ENCODE measurements at regions not wholly inside any gene's neighbourhood (a gene's known extent, or its start where the extent isn't known, plus 50 kb on each side); places are given as distances from the start of the nearest gene placed in this dataset.
"Not testable (repeated sequence)": the region's sequence is repeated elsewhere in the genome, so short reads cannot be mapped to it uniquely, and the experiment has no call there.

DNA sequence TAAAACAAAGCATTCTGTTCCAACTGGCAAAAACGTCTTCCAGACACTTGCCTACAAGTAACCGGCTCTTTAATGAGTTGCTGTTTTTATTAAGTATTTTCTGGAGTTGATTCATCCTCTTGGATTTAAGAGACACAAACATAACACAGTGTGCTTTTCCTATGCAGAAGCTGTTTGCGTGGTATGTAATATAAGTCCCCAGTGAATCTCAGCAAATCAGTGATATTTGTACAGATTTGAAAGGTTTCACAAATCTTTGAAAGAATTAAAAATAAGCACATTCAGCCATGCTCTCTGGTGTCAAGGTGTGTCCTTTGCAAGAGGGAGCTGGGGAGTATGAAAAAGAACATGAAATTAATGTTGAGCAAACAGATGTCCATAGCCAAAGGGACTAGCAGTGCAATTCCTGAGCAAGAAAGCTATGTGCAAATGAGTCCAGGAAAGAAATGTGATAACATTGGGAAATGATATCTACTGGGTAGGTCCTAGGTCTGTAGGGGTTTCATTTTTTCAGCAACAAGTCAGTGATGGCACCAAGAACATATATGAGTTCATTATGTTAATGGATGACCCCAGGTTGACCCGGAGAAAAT lies 170.1 kb upstream of the PHACTR1 start:
- H3K36me3 Mint-ChIP-seq (ENCODE audit: low read depth, unreplicated experiment) = no peaks in the 10 kb centered on the region
- peak overlapping the region; percentile 57 for H3K4me2 ChIP-seq (ENCODE audit: low read length)
- H3K4me3 Mint-ChIP-seq (ENCODE audit: unreplicated experiment) = no peak overlapping the region

DNA sequence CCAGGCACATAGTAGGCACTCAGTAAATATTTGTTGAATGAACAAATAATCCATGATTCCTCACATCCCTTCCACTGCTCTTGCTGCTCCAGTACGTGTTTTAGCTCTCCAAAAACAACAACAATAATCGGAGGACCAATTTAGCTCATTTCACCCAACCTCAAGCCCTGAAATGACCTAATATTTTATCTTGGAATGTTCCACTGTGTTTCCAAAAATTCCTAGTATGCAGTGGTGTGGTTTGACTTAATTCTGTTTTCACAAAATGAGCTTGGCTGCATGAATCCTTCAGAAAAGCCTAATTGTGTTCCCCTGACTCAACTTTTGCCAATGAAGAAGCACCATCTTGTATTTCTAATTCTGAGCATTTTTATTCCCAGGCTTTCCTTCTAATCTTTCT lies 168.0 kb upstream of the PHACTR1 start:
- H3K9me3 Mint-ChIP-seq (ENCODE audit: unreplicated experiment) = peaks cover 6% of the 10 kb centered on the region
- no peaks in the 10 kb centered on the region for H4K20me1 ChIP-seq (ENCODE audit: insufficient read depth, low read length)
- H3K27ac ChIP-seq (ENCODE audit: low read depth, low read length) = peak overlapping the region; percentile 83
- H3K27ac Mint-ChIP-seq (ENCODE audit: unreplicated experiment) = no peak overlapping the region
- no peak overlapping the region for H3K9ac ChIP-seq (ENCODE audit: low read length)
- DNase-seq (ENCODE audit: low read depth) (peak; percentile 95), FAIRE-seq (peak; percentile 66)
- no peak overlapping the region for H3K4me3 ChIP-seq (ENCODE audit: insufficient read depth, low read depth, low read length)
- peaks cover 3% of the 10 kb centered on the region for H3K27me3 Mint-ChIP-seq (ENCODE audit: low read depth, unreplicated experiment)
- H3K4me1 Mint-ChIP-seq (ENCODE audit: low read depth, unreplicated experiment) = peaks cover 24% of the 10 kb centered on the region
- no peaks in the 10 kb centered on the region for H3K36me3 ChIP-seq (ENCODE audit: insufficient read depth, low read length)
- H2AFZ ChIP-seq (ENCODE audit: low read depth, low read length) = no peak overlapping the region
- no peaks in the 10 kb centered on the region for H3K36me3 Mint-ChIP-seq (ENCODE audit: low read depth, unreplicated experiment)
- no peaks in the 10 kb centered on the region for H3K9me3 ChIP-seq (ENCODE audit: insufficient read depth, low read depth, low read length)
- no peak overlapping the region for H3K4me3 Mint-ChIP-seq (ENCODE audit: unreplicated experiment)
- peak overlapping the region; percentile 15 for H3K4me2 ChIP-seq (ENCODE audit: low read length)
- no peaks in the 10 kb centered on the region for H3K79me2 ChIP-seq (ENCODE audit: insufficient read depth, low read length)
- peaks cover 22% of the 10 kb centered on the region for H3K4me1 ChIP-seq (ENCODE audit: insufficient read depth, low read length)
- TF ChIP-seq, protein P1, sequence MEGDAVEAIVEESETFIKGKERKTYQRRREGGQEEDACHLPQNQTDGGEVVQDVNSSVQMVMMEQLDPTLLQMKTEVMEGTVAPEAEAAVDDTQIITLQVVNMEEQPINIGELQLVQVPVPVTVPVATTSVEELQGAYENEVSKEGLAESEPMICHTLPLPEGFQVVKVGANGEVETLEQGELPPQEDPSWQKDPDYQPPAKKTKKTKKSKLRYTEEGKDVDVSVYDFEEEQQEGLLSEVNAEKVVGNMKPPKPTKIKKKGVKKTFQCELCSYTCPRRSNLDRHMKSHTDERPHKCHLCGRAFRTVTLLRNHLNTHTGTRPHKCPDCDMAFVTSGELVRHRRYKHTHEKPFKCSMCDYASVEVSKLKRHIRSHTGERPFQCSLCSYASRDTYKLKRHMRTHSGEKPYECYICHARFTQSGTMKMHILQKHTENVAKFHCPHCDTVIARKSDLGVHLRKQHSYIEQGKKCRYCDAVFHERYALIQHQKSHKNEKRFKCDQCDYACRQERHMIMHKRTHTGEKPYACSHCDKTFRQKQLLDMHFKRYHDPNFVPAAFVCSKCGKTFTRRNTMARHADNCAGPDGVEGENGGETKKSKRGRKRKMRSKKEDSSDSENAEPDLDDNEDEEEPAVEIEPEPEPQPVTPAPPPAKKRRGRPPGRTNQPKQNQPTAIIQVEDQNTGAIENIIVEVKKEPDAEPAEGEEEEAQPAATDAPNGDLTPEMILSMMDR (IDR thresholded peaks at IDR 0.05; ENCODE audit: insufficient read depth, low read depth, low read length) = no peak
- no peak for TF ChIP-seq EZH2 (IDR thresholded peaks at IDR 0.05; ENCODE audit: insufficient read depth, low read length)
- no peaks in the 10 kb centered on the region for H3K27me3 ChIP-seq (ENCODE audit: insufficient read depth, low read length)

More for the DNA sequence above, 170.1 kb upstream of the PHACTR1 start:
- Histone ChIP-seq H2AFZ (ENCODE audit: low read depth, low read length) (no peak overlapping the region), H4K20me1 (ENCODE audit: insufficient read depth, low read length) (no peaks in the 10 kb centered on the region), H3K27ac (ENCODE audit: low read depth, low read length) (peak overlapping the region; percentile 49), H3K9ac (ENCODE audit: low read length) (no peak overlapping the region), H3K4me1 (ENCODE audit: insufficient read depth, low read length) (peaks cover 22% of the 10 kb centered on the region), H3K27me3 (ENCODE audit: insufficient read depth, low read length) (no peaks in the 10 kb centered on the region), H3K79me2 (ENCODE audit: insufficient read depth, low read length) (no peaks in the 10 kb centered on the region), H3K36me3 (ENCODE audit: insufficient read depth, low read length) (no peaks in the 10 kb centered on the region), H3K9me3 (ENCODE audit: insufficient read depth, low read depth, low read length) (no peaks in the 10 kb centered on the region), H3K4me3 (ENCODE audit: insufficient read depth, low read depth, low read length) (no peak overlapping the region)
- FAIRE-seq (no peak), DNase-seq (ENCODE audit: low read depth) (peak; percentile 19)
- TF ChIP-seq, protein P1 (IDR thresholded peaks at IDR 0.05; ENCODE audit: insufficient read depth, low read depth, low read length) = no peak
- TF ChIP-seq EZH2 (IDR thresholded peaks at IDR 0.05; ENCODE audit: insufficient read depth, low read length) = no peak
- Mint-ChIP-seq H3K9me3 (ENCODE audit: unreplicated experiment) (peaks cover 5% of the 10 kb centered on the region), H3K4me1 (ENCODE audit: low read depth, unreplicated experiment) (peaks cover 24% of the 10 kb centered on the region), H3K27me3 (ENCODE audit: low read depth, unreplicated experiment) (no peaks in the 10 kb centered on the region), H3K27ac (ENCODE audit: unreplicated experiment) (no peak overlapping the region)

DNA sequence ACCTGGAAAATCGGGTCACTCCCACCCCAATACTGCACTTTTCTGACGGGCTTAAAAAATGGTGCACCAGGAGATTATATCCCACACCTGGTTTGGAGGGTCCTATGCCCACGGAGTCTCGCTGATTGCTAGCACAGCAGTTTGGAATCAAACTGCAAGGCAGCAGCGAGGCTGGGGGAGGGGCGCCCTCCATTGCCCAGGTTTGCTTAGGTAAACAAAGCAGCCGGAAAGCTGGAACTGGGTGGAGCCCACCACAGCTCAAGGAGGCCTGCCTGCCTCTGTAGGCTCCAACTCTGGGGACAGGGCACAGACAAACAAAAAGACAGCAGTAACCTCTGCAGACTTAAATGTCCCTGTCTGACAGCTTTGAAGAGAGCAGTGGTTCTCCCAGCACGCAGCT lies 167.1 kb upstream of the PHACTR1 start:
- H3K4me1 ChIP-seq (ENCODE audit: insufficient read depth, low read length) = peaks cover 22% of the 10 kb centered on the region
- H3K4me2 ChIP-seq (ENCODE audit: low read length); H3K27me3 Mint-ChIP-seq (ENCODE audit: low read depth, unreplicated experiment); H3K9me3 Mint-ChIP-seq (ENCODE audit: unreplicated experiment); H3K9ac ChIP-seq (ENCODE audit: low read length); H3K4me3 ChIP-seq (ENCODE audit: insufficient read depth, low read depth, low read length); H3K36me3 Mint-ChIP-seq (ENCODE audit: low read depth, unreplicated experiment); H3K27me3 ChIP-seq (ENCODE audit: insufficient read depth, low read length); H2AFZ ChIP-seq (ENCODE audit: low read depth, low read length); H3K27ac Mint-ChIP-seq (ENCODE audit: unreplicated experiment); FAIRE-seq; H3K27ac ChIP-seq (ENCODE audit: low read depth, low read length); DNase-seq (ENCODE audit: low read depth); H3K36me3 ChIP-seq (ENCODE audit: insufficient read depth, low read length); H4K20me1 ChIP-seq (ENCODE audit: insufficient read depth, low read length); H3K79me2 ChIP-seq (ENCODE audit: insufficient read depth, low read length); H3K9me3 ChIP-seq (ENCODE audit: insufficient read depth, low read depth, low read length); H3K4me3 Mint-ChIP-seq (ENCODE audit: unreplicated experiment): not testable (repeated sequence)
- peaks cover 22% of the 10 kb centered on the region for H3K4me1 Mint-ChIP-seq (ENCODE audit: low read depth, unreplicated experiment)

DNA sequence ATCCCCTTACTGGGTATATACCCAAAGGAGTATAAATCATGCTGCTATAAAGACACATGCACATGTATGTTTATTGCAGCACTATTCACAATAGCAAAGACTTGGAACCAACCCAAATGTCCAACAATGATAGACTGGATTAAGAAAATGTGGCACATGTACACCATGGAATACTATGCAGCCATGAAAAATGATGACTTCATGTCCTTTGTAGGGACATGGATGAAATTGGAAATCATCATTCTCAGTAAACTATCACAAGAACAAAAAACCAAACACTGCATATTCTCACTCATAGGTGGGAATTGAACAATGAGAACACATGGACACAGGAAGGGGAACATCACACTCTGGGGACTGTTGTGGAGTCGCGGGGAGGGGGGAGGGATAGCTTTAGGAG lies 161.7 kb upstream of the PHACTR1 start:
- H3K79me2 ChIP-seq (ENCODE audit: insufficient read depth, low read length); FAIRE-seq; H2AFZ ChIP-seq (ENCODE audit: low read depth, low read length); H3K9me3 ChIP-seq (ENCODE audit: insufficient read depth, low read depth, low read length); H3K27ac ChIP-seq (ENCODE audit: low read depth, low read length); H3K27me3 ChIP-seq (ENCODE audit: insufficient read depth, low read length); H3K4me3 Mint-ChIP-seq (ENCODE audit: unreplicated experiment); H3K27ac Mint-ChIP-seq (ENCODE audit: unreplicated experiment); H3K9me3 Mint-ChIP-seq (ENCODE audit: unreplicated experiment); H3K4me1 Mint-ChIP-seq (ENCODE audit: low read depth, unreplicated experiment); H3K4me2 ChIP-seq (ENCODE audit: low read length); H3K9ac ChIP-seq (ENCODE audit: low read length); H3K27me3 Mint-ChIP-seq (ENCODE audit: low read depth, unreplicated experiment); DNase-seq (ENCODE audit: low read depth); H3K4me1 ChIP-seq (ENCODE audit: insufficient read depth, low read length); H3K4me3 ChIP-seq (ENCODE audit: insufficient read depth, low read depth, low read length); H3K36me3 Mint-ChIP-seq (ENCODE audit: low read depth, unreplicated experiment); H4K20me1 ChIP-seq (ENCODE audit: insufficient read depth, low read length); H3K36me3 ChIP-seq (ENCODE audit: insufficient read depth, low read length): not testable (repeated sequence)

All from astrocyte (in vitro differentiated cells and primary cell).